ENCODE measurements at regions not wholly inside any gene's neighbourhood (a gene's known extent, or its start where the extent isn't known, plus 50 kb on each side); places are given as distances from the start of the nearest gene placed in this dataset.

GRCh38 chr6:140062043-140063020 lies 687.9 kb upstream of the CITED2 start:
- H3K4me3 ChIP-seq (ENCODE audit: low read depth, low read length), result no peak overlapping the region
- H3K9me3 ChIP-seq (ENCODE audit: control insufficient read depth, insufficient read depth, low read depth, low read length), result no peaks in the 10 kb centered on the region
- no peak overlapping the region for H3K27ac ChIP-seq (ENCODE audit: low read depth, low read length)
- no peaks in the 10 kb centered on the region for H3K27me3 ChIP-seq (ENCODE audit: control insufficient read depth, insufficient read depth, low read length)
- no peak overlapping the region for H3K9ac ChIP-seq (ENCODE audit: low read length)
- H3K4me1 ChIP-seq (ENCODE audit: control insufficient read depth, insufficient read depth, low read length), result no peaks in the 10 kb centered on the region
- H3K36me3 ChIP-seq (ENCODE audit: control insufficient read depth, insufficient read depth, low read length), result no peaks in the 10 kb centered on the region

- no peak overlapping the region for H3K4me3 ChIP-seq (ENCODE audit: low read depth, low read length)
- H3K27ac ChIP-seq (ENCODE audit: low read depth, low read length), result no peak overlapping the region
- H3K4me1 ChIP-seq (ENCODE audit: control insufficient read depth, insufficient read depth, low read length), result no peaks in the 10 kb centered on the region
- no peaks in the 10 kb centered on the region for H3K9me3 ChIP-seq (ENCODE audit: control insufficient read depth, insufficient read depth, low read depth, low read length)
- no peaks in the 10 kb centered on the region for H3K36me3 ChIP-seq (ENCODE audit: control insufficient read depth, insufficient read depth, low read length)
- no peak overlapping the region for H3K9ac ChIP-seq (ENCODE audit: low read length)
- no peaks in the 10 kb centered on the region for H3K27me3 ChIP-seq (ENCODE audit: control insufficient read depth, insufficient read depth, low read length)
Observed at GRCh38 chr6:140061110-140062042, 686.9 kb upstream of the CITED2 start.

- no peak overlapping the region for H3K27ac ChIP-seq (ENCODE audit: low read depth, low read length)
- H3K27me3 ChIP-seq (ENCODE audit: control insufficient read depth, insufficient read depth, low read length), result no peaks in the 10 kb centered on the region
- no peaks in the 10 kb centered on the region for H3K4me1 ChIP-seq (ENCODE audit: control insufficient read depth, insufficient read depth, low read length)
- no peaks in the 10 kb centered on the region for H3K9me3 ChIP-seq (ENCODE audit: control insufficient read depth, insufficient read depth, low read depth, low read length)
- H3K36me3 ChIP-seq (ENCODE audit: control insufficient read depth, insufficient read depth, low read length), result no peaks in the 10 kb centered on the region
- H3K4me3 ChIP-seq (ENCODE audit: low read depth, low read length), result no peak overlapping the region
- H3K9ac ChIP-seq (ENCODE audit: low read length), result no peak overlapping the region
Observed at GRCh38 chr6:140059947-140060346, 685.5 kb upstream of the CITED2 start.

- H3K4me3 ChIP-seq (ENCODE audit: low read depth, low read length), result no peak overlapping the region
- H3K9ac ChIP-seq (ENCODE audit: low read length), result no peak overlapping the region
- H3K9me3 ChIP-seq (ENCODE audit: control insufficient read depth, insufficient read depth, low read depth, low read length), result no peaks in the 10 kb centered on the region
- no peaks in the 10 kb centered on the region for H3K4me1 ChIP-seq (ENCODE audit: control insufficient read depth, insufficient read depth, low read length)
- H3K27me3 ChIP-seq (ENCODE audit: control insufficient read depth, insufficient read depth, low read length), result no peaks in the 10 kb centered on the region
- H3K27ac ChIP-seq (ENCODE audit: low read depth, low read length), result no peak overlapping the region
- H3K36me3 ChIP-seq (ENCODE audit: control insufficient read depth, insufficient read depth, low read length), result no peaks in the 10 kb centered on the region
Observed at GRCh38 chr6:140058863-140059262, 684.4 kb upstream of the CITED2 start.

- H3K36me3 ChIP-seq (ENCODE audit: control insufficient read depth, insufficient read depth, low read length), result no peaks in the 10 kb centered on the region
- no peak overlapping the region for H3K27ac ChIP-seq (ENCODE audit: low read depth, low read length)
- no peaks in the 10 kb centered on the region for H3K27me3 ChIP-seq (ENCODE audit: control insufficient read depth, insufficient read depth, low read length)
- H3K9me3 ChIP-seq (ENCODE audit: control insufficient read depth, insufficient read depth, low read depth, low read length), result no peaks in the 10 kb centered on the region
- peaks cover 9% of the 10 kb centered on the region for H3K4me1 ChIP-seq (ENCODE audit: control insufficient read depth, insufficient read depth, low read length)
- H3K4me3 ChIP-seq (ENCODE audit: low read depth, low read length), result no peak overlapping the region
- H3K9ac ChIP-seq (ENCODE audit: low read length), result no peak overlapping the region
Observed at GRCh38 chr6:140052736-140053729, 678.6 kb upstream of the CITED2 start.

GRCh38 chr6:140051521-140052512 lies 677.4 kb upstream of the CITED2 start:
- H3K9ac ChIP-seq (ENCODE audit: low read length), result no peak overlapping the region
- H3K4me3 ChIP-seq (ENCODE audit: low read depth, low read length), result no peak overlapping the region
- no peak overlapping the region for H3K27ac ChIP-seq (ENCODE audit: low read depth, low read length)

GRCh38 chr6:140050101-140050995 lies 675.9 kb upstream of the CITED2 start:
- Histone ChIP-seq H3K4me3 (ENCODE audit: low read depth, low read length) (no peak overlapping the region), H3K27me3 (ENCODE audit: control insufficient read depth, insufficient read depth, low read length) (no peaks in the 10 kb centered on the region), H3K9me3 (ENCODE audit: control insufficient read depth, insufficient read depth, low read depth, low read length) (no peaks in the 10 kb centered on the region), H3K9ac (ENCODE audit: low read length) (no peak overlapping the region), H3K36me3 (ENCODE audit: control insufficient read depth, insufficient read depth, low read length) (no peaks in the 10 kb centered on the region), H3K27ac (ENCODE audit: low read depth, low read length) (no peak overlapping the region), H3K4me1 (ENCODE audit: control insufficient read depth, insufficient read depth, low read length) (peaks cover 9% of the 10 kb centered on the region)

More at GRCh38 chr6:140051521-140052512, 677.4 kb upstream of the CITED2 start:
- Histone ChIP-seq H3K9me3 (ENCODE audit: control insufficient read depth, insufficient read depth, low read depth, low read length) (no peaks in the 10 kb centered on the region), H3K27me3 (ENCODE audit: control insufficient read depth, insufficient read depth, low read length) (no peaks in the 10 kb centered on the region), H3K4me1 (ENCODE audit: control insufficient read depth, insufficient read depth, low read length) (peaks cover 9% of the 10 kb centered on the region), H3K36me3 (ENCODE audit: control insufficient read depth, insufficient read depth, low read length) (no peaks in the 10 kb centered on the region)

- Histone ChIP-seq H3K9ac (ENCODE audit: low read length) (no peak overlapping the region), H3K4me3 (ENCODE audit: low read depth, low read length) (no peak overlapping the region), H3K36me3 (ENCODE audit: control insufficient read depth, insufficient read depth, low read length) (no peaks in the 10 kb centered on the region), H3K27me3 (ENCODE audit: control insufficient read depth, insufficient read depth, low read length) (no peaks in the 10 kb centered on the region), H3K9me3 (ENCODE audit: control insufficient read depth, insufficient read depth, low read depth, low read length) (no peaks in the 10 kb centered on the region), H3K27ac (ENCODE audit: low read depth, low read length) (no peak overlapping the region), H3K4me1 (ENCODE audit: control insufficient read depth, insufficient read depth, low read length) (peaks cover 9% of the 10 kb centered on the region)
Observed at GRCh38 chr6:140049251-140049650, 674.8 kb upstream of the CITED2 start.

GRCh38 chr6:140048202-140048790 lies 673.8 kb upstream of the CITED2 start:
- Histone ChIP-seq H3K4me1 (ENCODE audit: control insufficient read depth, insufficient read depth, low read length) (peaks cover 9% of the 10 kb centered on the region), H3K36me3 (ENCODE audit: control insufficient read depth, insufficient read depth, low read length) (no peaks in the 10 kb centered on the region), H3K4me3 (ENCODE audit: low read depth, low read length) (no peak overlapping the region), H3K27me3 (ENCODE audit: control insufficient read depth, insufficient read depth, low read length) (no peaks in the 10 kb centered on the region), H3K9ac (ENCODE audit: low read length) (no peak overlapping the region), H3K27ac (ENCODE audit: low read depth, low read length) (no peak overlapping the region), H3K9me3 (ENCODE audit: control insufficient read depth, insufficient read depth, low read depth, low read length) (no peaks in the 10 kb centered on the region)
